Prostate gland (tissue), 2 donors: ENCODE measurements at regions not wholly inside any gene's neighbourhood (a gene's known extent, or its start where the extent isn't known, plus 50 kb on each side); places are given as distances from the start of the nearest gene placed in this dataset.

Experiments
- DNase-seq: peaks from one replicate; pipeline ENCODE4 v3.0.0-alpha.2; 2019; ENCODE audit warnings: low spot score
- H3K27ac ChIP-seq, 2 donors: fragments of 200-600 bp; sonication (generic); 2 replicates each; pipeline ENCODE4 v1.5.1; 2017 to 2019
- H3K27me3 ChIP-seq: fragments of 200-600 bp; sonication (generic); replicated peaks from 2 replicates; pipeline ENCODE4 v1.5.1; 2019; ENCODE audit not compliant: insufficient read depth
- H3K36me3 ChIP-seq, 2 donors: fragments of 200-600 bp; sonication (generic); 1 replicate in 1 of 2; 2 replicates in 1 of 2; pipeline versions ENCODE4 v1.5.1 to v1.8.1; 2017 to 2019
- H3K4me1 ChIP-seq: fragments of 200-600 bp; sonication (generic); replicated peaks from 2 replicates; pipeline ENCODE4 v1.5.1; 2019
- H3K4me3 ChIP-seq, 2 donors: fragments of 200-600 bp; sonication (generic); 2 replicates each; pipeline ENCODE4 v1.5.1; 2017 to 2019
- H3K9me3 ChIP-seq: fragments of 200-600 bp; sonication (generic); 2 replicates; pipeline ENCODE4 v1.5.1; 2017
- POLR2A ChIP-seq: fragments of 450-650 bp; IDR thresholded peaks from one replicate; pipeline ENCODE4 v1.6.1; 2016; ENCODE audit warnings: antibody characterized with exemption, mild to moderate bottlenecking
- POLR2AphosphoS5 ChIP-seq: sonication (generic); formaldehyde crosslinking; IDR thresholded peaks from one replicate; pipeline ENCODE4 v1.6.1; 2017; ENCODE audit warnings: antibody characterized with exemption
- WGBS: methylation state at CpG from one replicate; pipeline ENCODE4 v1.1.5; 2018; 5-methylcytosine and 5-hydroxymethylcytosine counted together
- intact Hi-C: fragments of 100-400 bp; cut with DNase I; formaldehyde crosslinking; loops from one replicate; pipeline ENCODE4 v1.14.2; 2022
- TF ChIP-seq, protein P1 (sequence below), 4 experiments: fragments of 200-600 bp in 2 of 4; fragments of 450-650 bp in 2 of 4; sonication (generic) in 2 of 4; IDR thresholded peaks; 1 replicate in 3 of 4; 2 replicates in 1 of 4; pipeline ENCODE4 v1.5.1; 2016 to 2019; ENCODE audit warnings: antibody characterized with exemption in 4 of 4, mild to moderate bottlenecking in 2 of 4, moderate library complexity in 2 of 4

- H3K27ac ChIP-seq: no peak overlapping the region
- H3K9me3 ChIP-seq: no peaks in the 10 kb centered on the region
- H3K4me3 ChIP-seq: no peak overlapping the region
- 26% methylated on average over 4 of the region's 4 CpGs for WGBS
- no peaks in the 10 kb centered on the region for H3K27me3 ChIP-seq
- no peaks in the 10 kb centered on the region for H3K36me3 ChIP-seq
- no peak for DNase-seq
- H3K4me1 ChIP-seq: no peaks in the 10 kb centered on the region
- intact Hi-C loops: no loop called here
- no peak for TF ChIP-seq POLR2A
- TF ChIP-seq, protein P1, sequence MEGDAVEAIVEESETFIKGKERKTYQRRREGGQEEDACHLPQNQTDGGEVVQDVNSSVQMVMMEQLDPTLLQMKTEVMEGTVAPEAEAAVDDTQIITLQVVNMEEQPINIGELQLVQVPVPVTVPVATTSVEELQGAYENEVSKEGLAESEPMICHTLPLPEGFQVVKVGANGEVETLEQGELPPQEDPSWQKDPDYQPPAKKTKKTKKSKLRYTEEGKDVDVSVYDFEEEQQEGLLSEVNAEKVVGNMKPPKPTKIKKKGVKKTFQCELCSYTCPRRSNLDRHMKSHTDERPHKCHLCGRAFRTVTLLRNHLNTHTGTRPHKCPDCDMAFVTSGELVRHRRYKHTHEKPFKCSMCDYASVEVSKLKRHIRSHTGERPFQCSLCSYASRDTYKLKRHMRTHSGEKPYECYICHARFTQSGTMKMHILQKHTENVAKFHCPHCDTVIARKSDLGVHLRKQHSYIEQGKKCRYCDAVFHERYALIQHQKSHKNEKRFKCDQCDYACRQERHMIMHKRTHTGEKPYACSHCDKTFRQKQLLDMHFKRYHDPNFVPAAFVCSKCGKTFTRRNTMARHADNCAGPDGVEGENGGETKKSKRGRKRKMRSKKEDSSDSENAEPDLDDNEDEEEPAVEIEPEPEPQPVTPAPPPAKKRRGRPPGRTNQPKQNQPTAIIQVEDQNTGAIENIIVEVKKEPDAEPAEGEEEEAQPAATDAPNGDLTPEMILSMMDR (IDR thresholded peaks at IDR 0.05): no peak
- no peak for TF ChIP-seq POLR2AphosphoS5
Observed at GRCh38 chr2:150141226-150142001, 346.1 kb downstream of the RND3 start.

DNA sequence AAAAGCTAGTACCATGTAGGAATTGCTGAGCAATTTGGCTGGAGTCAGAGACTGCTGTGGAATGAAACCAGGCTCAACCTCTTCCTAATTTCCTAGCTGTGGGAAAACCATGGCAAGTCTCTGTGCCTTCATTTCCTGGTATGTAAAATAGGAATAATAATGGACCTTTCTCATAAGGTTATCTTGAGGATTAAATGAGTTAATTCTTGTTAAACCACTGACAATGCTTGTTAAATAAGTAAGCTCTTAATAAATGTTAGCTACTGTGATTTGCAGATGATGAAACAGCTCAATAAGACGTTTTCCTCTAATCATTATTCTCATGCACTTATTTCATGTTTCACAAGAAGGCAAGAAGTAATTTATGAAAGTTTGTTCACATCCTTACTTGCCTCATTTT is 346.7 kb downstream of the RND3 start:
- Histone ChIP-seq H3K4me3 (no peak overlapping the region), H3K36me3 (no peaks in the 10 kb centered on the region), H3K27me3 (no peaks in the 10 kb centered on the region), H3K9me3 (no peaks in the 10 kb centered on the region), H3K27ac (no peak overlapping the region), H3K4me1 (no peaks in the 10 kb centered on the region)
- WGBS: 29% methylated on average over 1 of the region's 1 CpG
- DNase-seq: no peak
- TF ChIP-seq POLR2A (no peak), POLR2AphosphoS5 (no peak)
- TF ChIP-seq, protein P1 (IDR thresholded peaks at IDR 0.05): no peak
- intact Hi-C loops: no loop called here

DNA sequence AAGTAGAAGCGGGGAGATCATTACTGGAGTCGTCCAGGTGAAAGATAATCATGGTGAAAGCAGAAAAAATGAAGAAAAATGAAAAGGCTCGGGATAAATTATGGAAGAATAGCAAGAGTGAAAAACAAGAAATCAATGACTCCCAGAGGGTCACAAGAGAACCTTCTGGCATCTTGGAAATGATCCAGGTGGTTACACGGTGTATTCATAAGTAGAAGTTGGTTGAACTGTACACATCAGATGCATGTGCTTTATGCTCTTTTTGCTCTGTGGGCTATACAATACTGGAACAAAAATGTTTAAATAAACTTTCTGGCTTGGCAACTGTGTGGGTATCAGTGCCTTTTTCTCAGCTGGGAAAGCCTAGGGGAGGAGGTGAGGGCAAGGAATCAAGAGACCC is 348.9 kb downstream of the RND3 start:
- H3K27me3 ChIP-seq: no peaks in the 10 kb centered on the region
- TF ChIP-seq POLR2A (no peak), POLR2AphosphoS5 (no peak)
- TF ChIP-seq, protein P1 (IDR thresholded peaks at IDR 0.05): no peak
- H3K4me1 ChIP-seq: no peaks in the 10 kb centered on the region
- no peaks in the 10 kb centered on the region for H3K36me3 ChIP-seq
- intact Hi-C loops: no loop called here
- no peak for DNase-seq
- no peak overlapping the region for H3K4me3 ChIP-seq
- no peak overlapping the region for H3K27ac ChIP-seq
- H3K9me3 ChIP-seq: no peaks in the 10 kb centered on the region
- 74% methylated on average over 4 of the region's 4 CpGs for WGBS

- no peaks in the 10 kb centered on the region for H3K9me3 ChIP-seq
- 81% methylated on average over 5 of the region's 5 CpGs for WGBS
- no peak overlapping the region for H3K27ac ChIP-seq
- no peaks in the 10 kb centered on the region for H3K4me1 ChIP-seq
- intact Hi-C loops: no loop called here
- H3K36me3 ChIP-seq: no peaks in the 10 kb centered on the region
- no peak for DNase-seq
- no peak overlapping the region for H3K4me3 ChIP-seq
- H3K27me3 ChIP-seq: no peaks in the 10 kb centered on the region
- TF ChIP-seq, protein P1 (IDR thresholded peaks at IDR 0.05): no peak
- no peak for TF ChIP-seq POLR2AphosphoS5
- no peak for TF ChIP-seq POLR2A
Observed at GRCh38 chr2:150137338-150138069, 350.0 kb downstream of the RND3 start.
